ENCODE measurements at regions not wholly inside any gene's neighbourhood (a gene's known extent, or its start where the extent isn't known, plus 50 kb on each side); places are given as distances from the start of the nearest gene placed in this dataset.

DNA sequence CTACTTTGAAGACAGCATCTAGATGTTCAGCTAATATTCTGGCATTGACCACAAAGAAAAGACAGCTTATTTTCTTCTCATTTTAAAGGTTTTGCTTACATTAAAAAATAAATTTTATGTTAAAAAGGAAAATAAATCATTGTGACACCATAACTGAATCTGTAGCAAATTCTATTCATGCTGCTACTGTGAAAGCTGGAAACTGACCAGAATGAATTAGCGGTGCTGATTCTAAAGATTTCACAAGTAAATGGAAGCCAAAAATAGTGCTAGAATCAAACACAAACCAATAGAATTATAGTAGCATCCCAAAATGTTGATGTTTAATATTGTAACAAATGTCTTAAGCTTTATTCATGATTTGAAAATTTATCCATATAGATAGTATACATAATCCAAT is 850.0 kb upstream of the FBXO33 start:
- TF ChIP-seq EP300 (IDR thresholded peaks at IDR 0.05), result no peak
- TF ChIP-seq, protein P1, sequence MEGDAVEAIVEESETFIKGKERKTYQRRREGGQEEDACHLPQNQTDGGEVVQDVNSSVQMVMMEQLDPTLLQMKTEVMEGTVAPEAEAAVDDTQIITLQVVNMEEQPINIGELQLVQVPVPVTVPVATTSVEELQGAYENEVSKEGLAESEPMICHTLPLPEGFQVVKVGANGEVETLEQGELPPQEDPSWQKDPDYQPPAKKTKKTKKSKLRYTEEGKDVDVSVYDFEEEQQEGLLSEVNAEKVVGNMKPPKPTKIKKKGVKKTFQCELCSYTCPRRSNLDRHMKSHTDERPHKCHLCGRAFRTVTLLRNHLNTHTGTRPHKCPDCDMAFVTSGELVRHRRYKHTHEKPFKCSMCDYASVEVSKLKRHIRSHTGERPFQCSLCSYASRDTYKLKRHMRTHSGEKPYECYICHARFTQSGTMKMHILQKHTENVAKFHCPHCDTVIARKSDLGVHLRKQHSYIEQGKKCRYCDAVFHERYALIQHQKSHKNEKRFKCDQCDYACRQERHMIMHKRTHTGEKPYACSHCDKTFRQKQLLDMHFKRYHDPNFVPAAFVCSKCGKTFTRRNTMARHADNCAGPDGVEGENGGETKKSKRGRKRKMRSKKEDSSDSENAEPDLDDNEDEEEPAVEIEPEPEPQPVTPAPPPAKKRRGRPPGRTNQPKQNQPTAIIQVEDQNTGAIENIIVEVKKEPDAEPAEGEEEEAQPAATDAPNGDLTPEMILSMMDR (IDR thresholded peaks at IDR 0.05), result no peak

All from stomach (tissue), 4 donors.